ENCODE measurements at regions not wholly inside any gene's neighbourhood (a gene's known extent, or its start where the extent isn't known, plus 50 kb on each side); places are given as distances from the start of the nearest gene placed in this dataset.

- TF ChIP-seq EZH2phosphoT487 (IDR thresholded peaks at IDR 0.05; ENCODE audit: borderline replicate concordance) = no peak
- peak; percentile 67 for TF ChIP-seq CTCF (conservative IDR thresholded peaks at IDR 0.05; ENCODE audit: low read length)
- Histone ChIP-seq H3K79me2 (ENCODE audit: insufficient read depth, low read length) (no peaks in the 10 kb centered on the region), H3K36me3 (ENCODE audit: insufficient read depth, low read length) (no peaks in the 10 kb centered on the region), H3K4me2 (ENCODE audit: low read depth, low read length, poor library complexity, severe bottlenecking) (no peak overlapping the region), H2AFZ (ENCODE audit: low read length) (no peak overlapping the region), H3K4me1 (ENCODE audit: insufficient read depth, low read length, poor library complexity, severe bottlenecking) (no peaks in the 10 kb centered on the region), H3K9ac (ENCODE audit: low read depth, low read length, poor library complexity, severe bottlenecking) (no peak overlapping the region), H3F3A (ENCODE audit: low read depth) (no peaks in the 10 kb centered on the region), H4K20me1 (ENCODE audit: insufficient read depth, low read length, poor library complexity, severe bottlenecking) (no peaks in the 10 kb centered on the region), H3K9me3 (ENCODE audit: insufficient read depth, low read depth, low read length) (no peaks in the 10 kb centered on the region), H3K4me3 (ENCODE audit: low read length, poor library complexity, severe bottlenecking) (no peak overlapping the region), H3K27me3 (ENCODE audit: insufficient read depth, low read length, poor library complexity, severe bottlenecking) (no peaks in the 10 kb centered on the region), H3K9me2 (replicated peaks; ENCODE audit: low read depth, low read length) (no peaks in the 10 kb centered on the region)
These were observed 170.7 kb downstream of the UBE3A start for GRCh38 chr15:25268166-25268565.
